ENCODE measurements at regions not wholly inside any gene's neighbourhood (a gene's known extent, or its start where the extent isn't known, plus 50 kb on each side); places are given as distances from the start of the nearest gene placed in this dataset.
"Not testable (repeated sequence)": the region's sequence is repeated elsewhere in the genome, so short reads cannot be mapped to it uniquely, and the experiment has no call there.

- Histone ChIP-seq H3K4me1 (replicated peaks in 1 of 2; ENCODE audit: control insufficient read depth in 2 of 2, insufficient read depth in 2 of 2, low read length in 2 of 2) (no peaks in the 10 kb centered on the region), H2AFZ (ENCODE audit: low read depth, low read length) (no peak overlapping the region), H3K9me3 (replicated peaks; ENCODE audit: control insufficient read depth, insufficient read depth, low read depth, low read length) (no peaks in the 10 kb centered on the region), H3K9me1 (ENCODE audit: control insufficient read depth, insufficient read depth, low read length) (no peaks in the 10 kb centered on the region), H3K27me3 (ENCODE audit: control insufficient read depth in 2 of 2, insufficient read depth in 2 of 2, low read length in 2 of 2) (no peaks in the 10 kb centered on the region), H3K36me3 (ENCODE audit: control insufficient read depth, insufficient read depth, low read length) (no peaks in the 10 kb centered on the region), H3K9ac (ENCODE audit: insufficient read depth in 1 of 2, low read depth in 2 of 2, low read length in 2 of 2) (no peak overlapping the region), H3K4me2 (ENCODE audit: insufficient read depth, low read length) (no peak overlapping the region), H3K4me3 (no peak overlapping the region), H4K20me1 (replicated peaks; ENCODE audit: control insufficient read depth, insufficient read depth, low read length) (no peaks in the 10 kb centered on the region), H3K79me2 (ENCODE audit: control insufficient read depth, insufficient read depth, low read length) (no peaks in the 10 kb centered on the region), H3K27ac (ENCODE audit: extremely low read depth, low read depth, low read length) (no peak overlapping the region)
- no peak for FAIRE-seq
- in situ Hi-C loops (cut with MboI) = no loop called here
- POLR2A ChIA-PET = no interaction called here
- no peak for ATAC-seq
- DNase-seq (ENCODE audit: extremely low read depth in 1 of 4, low spot score in 3 of 4) = no peak
- CTCF ChIA-PET (ENCODE audit: low intra/inter-chr PET ratio) = no interaction called here
- no peak for TF ChIP-seq BDP1 (IDR thresholded peaks at IDR 0.05; ENCODE audit: insufficient read depth, insufficient read length)
- no peak for TF ChIP-seq SAP30 (IDR thresholded peaks at IDR 0.05; ENCODE audit: borderline replicate concordance, insufficient read depth, low read depth, low read length, poor library complexity, severe bottlenecking)
- no peak for TF ChIP-seq PCBP2 (IDR thresholded peaks at IDR 0.05; ENCODE audit: low read depth, low read length, poor library complexity, severe bottlenecking)
- TF ChIP-seq, protein P1, sequence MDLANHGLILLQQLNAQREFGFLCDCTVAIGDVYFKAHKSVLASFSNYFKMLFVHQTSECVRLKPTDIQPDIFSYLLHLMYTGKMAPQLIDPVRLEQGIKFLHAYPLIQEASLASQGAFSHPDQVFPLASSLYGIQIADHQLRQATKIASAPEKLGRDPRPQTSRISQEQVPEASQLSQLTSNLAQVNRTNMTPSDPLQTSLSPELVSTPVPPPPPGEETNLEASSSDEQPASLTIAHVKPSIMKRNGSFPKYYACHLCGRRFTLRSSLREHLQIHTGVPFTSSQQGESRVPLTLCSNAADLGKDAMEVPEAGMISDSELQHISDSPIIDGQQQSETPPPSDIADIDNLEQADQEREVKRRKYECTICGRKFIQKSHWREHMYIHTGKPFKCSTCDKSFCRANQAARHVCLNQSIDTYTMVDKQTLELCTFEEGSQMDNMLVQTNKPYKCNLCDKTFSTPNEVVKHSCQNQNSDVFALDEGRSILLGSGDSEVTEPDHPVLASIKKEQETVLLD (IDR thresholded peaks at IDR 0.05) = no peak
- intact Hi-C loops (cut with micrococcal nuclease) = no loop called here
- BruUV-seq (replicated peaks) = no TSS peak
- WGBS (ENCODE audit: insufficient coverage, low coverage, missing lambda C conversion rate) = 0% methylated on average over 2 of the region's 2 CpGs
Observed at GRCh38 chr4:155042014-155042413, 166.4 kb upstream of the NPY2R start.

- in situ Hi-C loops (cut with MboI); intact Hi-C loops (cut with micrococcal nuclease); H3K9me1 ChIP-seq (ENCODE audit: control insufficient read depth, insufficient read depth, low read length); H3K9me3 ChIP-seq (replicated peaks; ENCODE audit: control insufficient read depth, insufficient read depth, low read depth, low read length); H3K9ac ChIP-seq (ENCODE audit: insufficient read depth in 1 of 2, low read depth in 2 of 2, low read length in 2 of 2); CTCF ChIA-PET (ENCODE audit: low intra/inter-chr PET ratio); ATAC-seq; DNase-seq (ENCODE audit: extremely low read depth in 1 of 4, low spot score in 3 of 4); BruUV-seq (replicated peaks); H3K4me1 ChIP-seq (replicated peaks in 1 of 2; ENCODE audit: control insufficient read depth in 2 of 2, insufficient read depth in 2 of 2, low read length in 2 of 2); H4K20me1 ChIP-seq (replicated peaks; ENCODE audit: control insufficient read depth, insufficient read depth, low read length); H3K4me3 ChIP-seq; H3K36me3 ChIP-seq (ENCODE audit: control insufficient read depth, insufficient read depth, low read length); H3K4me2 ChIP-seq (ENCODE audit: insufficient read depth, low read length); H3K27me3 ChIP-seq (ENCODE audit: control insufficient read depth in 2 of 2, insufficient read depth in 2 of 2, low read length in 2 of 2); H3K79me2 ChIP-seq (ENCODE audit: control insufficient read depth, insufficient read depth, low read length); H2AFZ ChIP-seq (ENCODE audit: low read depth, low read length); H3K27ac ChIP-seq (ENCODE audit: extremely low read depth, low read depth, low read length); FAIRE-seq; POLR2A ChIA-PET: not testable (repeated sequence)
- WGBS (ENCODE audit: insufficient coverage, low coverage, missing lambda C conversion rate) = 0% methylated on average over 9 of the region's 22 CpGs
Observed at GRCh38 chr4:155044251-155044650, 164.2 kb upstream of the NPY2R start.

Measured in K562 (cell line).